PFSK-1 (cell line): ENCODE measurements at regions not wholly inside any gene's neighbourhood (a gene's known extent, or its start where the extent isn't known, plus 50 kb on each side); places are given as distances from the start of the nearest gene placed in this dataset.

Source experiments
- FOXP2 ChIP-seq: optimal IDR thresholded peaks from 2 replicates; pipeline ENCODE3; 2011; ENCODE audit warnings: borderline replicate concordance, control low read depth, inconsistent platforms; ENCODE audit not compliant: insufficient read depth; ENCODE audit errors: extremely low read length, extremely low read depth
- POLR2AphosphoS5 ChIP-seq: IDR thresholded peaks from 2 replicates; pipeline ENCODE4 v1.6.1; 2012; ENCODE audit warnings: low read depth, mild to moderate bottlenecking, control low read depth, low read length, moderate library complexity
- SIN3A ChIP-seq: IDR thresholded peaks from 2 replicates; pipeline ENCODE4 v1.6.1; 2012; ENCODE audit warnings: mild to moderate bottlenecking, low read length, moderate library complexity, borderline replicate concordance; ENCODE audit not compliant: insufficient read depth
- TAF1 ChIP-seq: IDR thresholded peaks from 2 replicates; pipeline ENCODE4 v1.6.1; 2012; ENCODE audit warnings: low read length, control low read depth, borderline replicate concordance; ENCODE audit not compliant: insufficient read depth
- TF ChIP-seq, protein P1 (sequence below), 2 experiments: IDR thresholded peaks; 2 replicates each; pipeline versions ENCODE4 v1.6.1 to v1.8.0; 2011 to 2012; ENCODE audit warnings: low read depth in 2 of 2, low read length in 2 of 2, control low read depth in 1 of 2, inconsistent platforms in 1 of 2, mild to moderate bottlenecking in 1 of 2, moderate library complexity in 1 of 2; ENCODE audit not compliant: insufficient read depth in 1 of 2

DNA sequence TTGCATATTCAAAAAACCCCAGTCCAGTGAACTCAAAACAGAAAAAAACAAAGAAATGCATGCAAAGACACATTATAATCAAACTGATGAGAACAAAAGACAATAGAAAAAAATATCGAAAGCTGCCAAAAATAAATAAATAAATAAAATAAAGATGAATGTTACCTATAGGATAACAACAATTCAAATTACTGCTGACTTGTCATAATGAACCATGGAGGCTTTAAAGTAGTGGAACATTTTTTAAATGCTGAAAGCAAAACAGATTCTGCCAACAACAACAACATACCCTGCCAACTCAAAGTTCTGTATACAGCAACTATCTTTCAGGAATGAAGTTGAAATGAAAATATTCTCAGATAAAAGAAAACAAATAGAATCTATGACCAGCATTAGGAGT, 116.6 kb downstream of the CBLN1 start:
- TF ChIP-seq, protein P1, sequence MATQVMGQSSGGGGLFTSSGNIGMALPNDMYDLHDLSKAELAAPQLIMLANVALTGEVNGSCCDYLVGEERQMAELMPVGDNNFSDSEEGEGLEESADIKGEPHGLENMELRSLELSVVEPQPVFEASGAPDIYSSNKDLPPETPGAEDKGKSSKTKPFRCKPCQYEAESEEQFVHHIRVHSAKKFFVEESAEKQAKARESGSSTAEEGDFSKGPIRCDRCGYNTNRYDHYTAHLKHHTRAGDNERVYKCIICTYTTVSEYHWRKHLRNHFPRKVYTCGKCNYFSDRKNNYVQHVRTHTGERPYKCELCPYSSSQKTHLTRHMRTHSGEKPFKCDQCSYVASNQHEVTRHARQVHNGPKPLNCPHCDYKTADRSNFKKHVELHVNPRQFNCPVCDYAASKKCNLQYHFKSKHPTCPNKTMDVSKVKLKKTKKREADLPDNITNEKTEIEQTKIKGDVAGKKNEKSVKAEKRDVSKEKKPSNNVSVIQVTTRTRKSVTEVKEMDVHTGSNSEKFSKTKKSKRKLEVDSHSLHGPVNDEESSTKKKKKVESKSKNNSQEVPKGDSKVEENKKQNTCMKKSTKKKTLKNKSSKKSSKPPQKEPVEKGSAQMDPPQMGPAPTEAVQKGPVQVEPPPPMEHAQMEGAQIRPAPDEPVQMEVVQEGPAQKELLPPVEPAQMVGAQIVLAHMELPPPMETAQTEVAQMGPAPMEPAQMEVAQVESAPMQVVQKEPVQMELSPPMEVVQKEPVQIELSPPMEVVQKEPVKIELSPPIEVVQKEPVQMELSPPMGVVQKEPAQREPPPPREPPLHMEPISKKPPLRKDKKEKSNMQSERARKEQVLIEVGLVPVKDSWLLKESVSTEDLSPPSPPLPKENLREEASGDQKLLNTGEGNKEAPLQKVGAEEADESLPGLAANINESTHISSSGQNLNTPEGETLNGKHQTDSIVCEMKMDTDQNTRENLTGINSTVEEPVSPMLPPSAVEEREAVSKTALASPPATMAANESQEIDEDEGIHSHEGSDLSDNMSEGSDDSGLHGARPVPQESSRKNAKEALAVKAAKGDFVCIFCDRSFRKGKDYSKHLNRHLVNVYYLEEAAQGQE (IDR thresholded peaks at IDR 0.05; ENCODE audit: insufficient read depth in 1 of 2, low read depth in 2 of 2, low read length in 2 of 2): no peak
- TF ChIP-seq POLR2AphosphoS5 (no peak), TAF1 (no peak), SIN3A (no peak), FOXP2 (no peak)

DNA sequence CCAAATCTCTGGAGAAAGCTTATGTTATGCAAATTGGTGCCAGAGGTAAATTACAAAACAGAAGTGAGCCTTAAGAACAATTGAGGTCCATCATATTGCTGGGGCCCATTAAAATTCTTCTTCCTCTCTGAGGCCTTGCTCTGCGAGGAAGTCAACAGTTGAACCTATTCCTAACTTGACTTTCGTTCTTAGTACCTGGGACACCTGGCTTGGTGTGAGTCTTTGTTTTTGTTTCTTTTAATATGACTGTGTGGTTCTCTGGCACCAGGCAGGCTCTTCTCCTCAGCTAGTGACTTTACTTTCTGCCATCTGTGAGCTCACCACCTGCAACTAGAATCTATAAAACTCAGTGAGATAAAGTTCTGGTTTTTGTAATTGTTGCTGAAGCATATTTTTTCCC, 120.4 kb downstream of the CBLN1 start:
- TF ChIP-seq FOXP2 (no peak), POLR2AphosphoS5 (no peak), TAF1 (no peak), SIN3A (no peak)
- TF ChIP-seq, protein P1 (IDR thresholded peaks at IDR 0.05; ENCODE audit: insufficient read depth in 1 of 2, low read depth in 2 of 2, low read length in 2 of 2): no peak

DNA sequence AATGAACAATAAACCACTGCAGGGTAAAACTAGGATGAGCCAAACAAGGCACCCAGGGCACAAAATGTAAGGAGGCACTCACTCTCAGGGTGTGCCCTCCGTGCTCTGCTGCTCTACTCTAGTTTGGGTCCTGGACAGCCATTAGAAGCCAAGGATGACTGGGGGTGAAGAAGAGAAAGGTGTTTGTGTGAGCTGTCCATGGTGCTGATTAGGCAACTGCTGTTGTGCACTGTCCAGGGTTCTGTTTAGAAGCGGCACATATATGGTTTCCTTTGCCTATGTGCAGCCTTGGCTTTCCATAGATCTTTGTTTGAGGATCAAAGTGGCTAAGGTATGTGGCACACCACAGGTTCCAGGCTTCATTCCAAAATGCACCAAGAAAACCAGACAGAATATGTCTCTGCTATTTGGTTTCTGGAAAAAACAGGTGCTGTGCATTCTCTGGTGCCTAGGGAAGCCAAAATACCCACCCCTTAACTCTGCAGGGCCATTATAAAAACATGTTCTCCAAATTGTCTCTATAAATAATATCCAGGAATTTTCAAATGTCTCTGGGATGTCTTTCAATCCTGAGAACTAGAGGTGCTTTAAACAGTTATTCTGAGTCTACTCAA, 123.5 kb downstream of the CBLN1 start:
- TF ChIP-seq, protein P1 (IDR thresholded peaks at IDR 0.05; ENCODE audit: insufficient read depth in 1 of 2, low read depth in 2 of 2, low read length in 2 of 2): peak; percentile 93 to 100
- no peak for TF ChIP-seq POLR2AphosphoS5

DNA sequence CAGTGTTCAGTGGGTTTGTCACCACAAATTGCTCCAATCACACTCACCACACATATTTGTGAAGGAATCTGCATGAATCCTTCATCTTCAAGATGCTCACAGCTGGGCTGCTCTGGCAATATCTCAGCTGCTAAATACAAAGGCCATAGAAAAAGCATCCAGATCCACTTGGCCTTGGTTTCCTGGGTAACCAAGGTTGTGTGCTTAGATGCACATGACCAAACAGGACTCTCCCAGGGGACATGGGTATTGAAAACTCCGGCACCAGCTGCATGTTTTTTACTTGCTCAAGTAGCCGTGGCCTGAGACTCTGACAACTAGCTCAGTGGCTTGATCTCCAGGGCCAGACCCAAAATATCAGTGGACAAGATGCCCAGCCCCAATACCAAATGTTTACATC, 131.3 kb downstream of the CBLN1 start:
- TF ChIP-seq SIN3A (no peak), POLR2AphosphoS5 (no peak)

DNA sequence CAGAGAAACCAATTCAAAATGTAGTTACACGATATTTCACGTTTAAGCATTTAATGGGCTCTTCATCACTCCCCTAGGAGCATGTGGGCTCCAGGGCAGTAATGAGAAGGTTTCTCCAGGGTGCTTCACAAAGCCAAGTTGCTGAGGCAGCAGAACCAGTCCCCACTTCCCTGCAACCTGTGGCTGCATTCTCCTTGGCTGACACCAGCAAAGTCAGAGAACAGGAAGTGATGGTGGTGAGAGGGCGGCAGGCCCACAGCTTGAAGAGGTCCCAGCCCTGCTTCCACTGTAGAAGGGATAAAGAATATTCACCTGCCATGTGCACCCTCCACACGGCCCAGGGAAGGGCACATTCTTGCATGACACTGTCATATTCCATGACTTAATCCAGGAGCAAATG, 133.2 kb downstream of the CBLN1 start:
- no peak for TF ChIP-seq SIN3A
- TF ChIP-seq FOXP2: no peak
- no peak for TF ChIP-seq TAF1
- TF ChIP-seq, protein P1 (IDR thresholded peaks at IDR 0.05; ENCODE audit: insufficient read depth in 1 of 2, low read depth in 2 of 2, low read length in 2 of 2): no peak
- no peak for TF ChIP-seq POLR2AphosphoS5
